ENCODE measurements at regions not wholly inside any gene's neighbourhood (a gene's known extent, or its start where the extent isn't known, plus 50 kb on each side); places are given as distances from the start of the nearest gene placed in this dataset.

DNA sequence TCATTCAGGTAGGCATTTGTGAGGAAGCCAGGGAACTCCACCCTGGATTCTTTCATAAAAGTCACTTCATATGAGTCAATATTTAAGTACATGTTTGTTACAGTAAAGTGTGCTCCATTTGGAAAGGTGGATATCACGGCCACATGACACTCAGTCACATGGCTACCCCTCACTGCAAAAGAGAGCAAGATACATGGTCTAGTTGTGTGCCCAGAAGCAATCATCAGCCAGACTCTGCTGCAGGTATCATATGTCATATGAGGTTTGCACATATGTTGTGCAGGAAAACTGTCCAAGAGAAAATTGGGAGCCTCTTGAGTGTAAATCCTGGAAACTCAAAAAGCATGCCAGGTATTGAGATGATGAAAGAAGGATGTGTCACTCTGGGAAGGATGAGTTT is 55.0 kb upstream of the NMNAT3 start:
- no peak for DNase-seq (ENCODE audit: low read depth in 2 of 2)

- no peak for DNase-seq (ENCODE audit: low read depth in 2 of 2)
Observed at GRCh38 chr3:139729300-139729699, 51.5 kb upstream of the NMNAT3 start.

DNA sequence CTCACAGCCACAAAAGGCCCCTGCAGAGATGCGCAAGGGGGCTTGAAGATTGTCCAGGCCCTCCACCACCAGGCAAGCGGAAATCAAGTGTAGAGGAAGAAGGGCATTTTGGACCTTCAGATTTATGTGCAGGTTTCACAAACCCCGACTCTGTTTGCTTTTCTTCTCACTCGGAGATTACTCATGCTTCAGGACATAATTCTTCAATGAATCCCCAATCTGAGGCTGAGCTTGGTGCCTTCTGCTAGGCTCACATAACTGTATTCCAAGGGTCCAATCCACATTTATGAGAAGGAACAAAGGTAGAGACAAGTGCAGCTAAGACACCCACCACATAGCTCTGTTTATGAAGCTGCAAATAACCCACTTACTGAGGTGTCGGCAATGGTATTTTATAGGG is 50.6 kb upstream of the NMNAT3 start:
- no peak for DNase-seq (ENCODE audit: low read depth in 2 of 2)

Data from fibroblast of skin of left biceps (primary cell).